CD4-positive, alpha-beta T cell treated with Interleukin-15 for 4 hours (primary cell): ENCODE measurements at regions not wholly inside any gene's neighbourhood (a gene's known extent, or its start where the extent isn't known, plus 50 kb on each side); places are given as distances from the start of the nearest gene placed in this dataset.

Experiments
- DNase-seq: peaks from one replicate; pipeline ENCODE4 v3.0.0-alpha.2; 2020; ENCODE audit warnings: low spot score

- no peak for DNase-seq
Observed at GRCh38 chr6:21381331-21381963, 212.1 kb upstream of the SOX4 start.

- no peak for DNase-seq
Observed at GRCh38 chr6:21382821-21383449, 210.6 kb upstream of the SOX4 start.

- DNase-seq: no peak
Observed at GRCh38 chr6:21383450-21384085, 210.0 kb upstream of the SOX4 start.

GRCh38 chr6:21384216-21384615 lies 209.3 kb upstream of the SOX4 start:
- DNase-seq: no peak

GRCh38 chr6:21386744-21387143 lies 206.8 kb upstream of the SOX4 start:
- no peak for DNase-seq

GRCh38 chr6:21390532-21391213 lies 202.9 kb upstream of the SOX4 start:
- DNase-seq: no peak

GRCh38 chr6:21392177-21392576 lies 201.4 kb upstream of the SOX4 start:
- DNase-seq: no peak

- DNase-seq: no peak
Observed at GRCh38 chr6:21393441-21394165, 199.9 kb upstream of the SOX4 start.

- DNase-seq: no peak
Observed at GRCh38 chr6:21395121-21395520, 198.4 kb upstream of the SOX4 start.

GRCh38 chr6:21396313-21396712 lies 197.2 kb upstream of the SOX4 start:
- no peak for DNase-seq

- no peak for DNase-seq
Observed at GRCh38 chr6:21398741-21399325, 194.7 kb upstream of the SOX4 start.

GRCh38 chr6:21402368-21402767 lies 191.2 kb upstream of the SOX4 start:
- no peak for DNase-seq

GRCh38 chr6:21404577-21404976 lies 189.0 kb upstream of the SOX4 start:
- DNase-seq: no peak

GRCh38 chr6:21406316-21406715 lies 187.2 kb upstream of the SOX4 start:
- DNase-seq: no peak

GRCh38 chr6:21409231-21409630 lies 184.3 kb upstream of the SOX4 start:
- DNase-seq: no peak

GRCh38 chr6:21413428-21413827 lies 180.1 kb upstream of the SOX4 start:
- DNase-seq: no peak

- no peak for DNase-seq
Observed at GRCh38 chr6:21414065-21414464, 179.5 kb upstream of the SOX4 start.

GRCh38 chr6:21420146-21420878 lies 173.2 kb upstream of the SOX4 start:
- no peak for DNase-seq

- DNase-seq: no peak
Observed at GRCh38 chr6:21420926-21421325, 172.6 kb upstream of the SOX4 start.

GRCh38 chr6:21423106-21423854 lies 170.3 kb upstream of the SOX4 start:
- no peak for DNase-seq
